BE2C (cell line): ENCODE measurements at regions not wholly inside any gene's neighbourhood (a gene's known extent, or its start where the extent isn't known, plus 50 kb on each side); places are given as distances from the start of the nearest gene placed in this dataset.

Experiments used
- DNase-seq: peaks from one replicate; pipeline ENCODE4 v3.0.0-alpha.2; 2020
- H3K27me3 ChIP-seq: fragments of 250-450 bp; sonication (Bioruptor Pico); 2 replicates; pipeline ENCODE4 v1.5.1; 2020; ENCODE audit warnings: mild to moderate bottlenecking
- H3K36me3 ChIP-seq: fragments of 250-450 bp; sonication (Bioruptor Pico); 2 replicates; pipeline ENCODE4 v1.5.1; 2020; ENCODE audit warnings: mild to moderate bottlenecking
- H3K4me1 ChIP-seq: fragments of 250-450 bp; sonication (Bioruptor Pico); 2 replicates; pipeline ENCODE4 v1.5.1; 2020
- H3K4me3 ChIP-seq: 2 replicates; pipeline ENCODE4 v1.5.1; 2011; ENCODE audit warnings: low read depth, low read length
- H3K9me3 ChIP-seq: fragments of 250-450 bp; sonication (Bioruptor Pico); 2 replicates; pipeline ENCODE4 v1.5.1; 2020
- TF ChIP-seq, protein P1 (sequence below): IDR thresholded peaks from 2 replicates; pipeline ENCODE4 v1.5.1; 2012; ENCODE audit warnings: mild to moderate bottlenecking, low read depth, low read length

DNA sequence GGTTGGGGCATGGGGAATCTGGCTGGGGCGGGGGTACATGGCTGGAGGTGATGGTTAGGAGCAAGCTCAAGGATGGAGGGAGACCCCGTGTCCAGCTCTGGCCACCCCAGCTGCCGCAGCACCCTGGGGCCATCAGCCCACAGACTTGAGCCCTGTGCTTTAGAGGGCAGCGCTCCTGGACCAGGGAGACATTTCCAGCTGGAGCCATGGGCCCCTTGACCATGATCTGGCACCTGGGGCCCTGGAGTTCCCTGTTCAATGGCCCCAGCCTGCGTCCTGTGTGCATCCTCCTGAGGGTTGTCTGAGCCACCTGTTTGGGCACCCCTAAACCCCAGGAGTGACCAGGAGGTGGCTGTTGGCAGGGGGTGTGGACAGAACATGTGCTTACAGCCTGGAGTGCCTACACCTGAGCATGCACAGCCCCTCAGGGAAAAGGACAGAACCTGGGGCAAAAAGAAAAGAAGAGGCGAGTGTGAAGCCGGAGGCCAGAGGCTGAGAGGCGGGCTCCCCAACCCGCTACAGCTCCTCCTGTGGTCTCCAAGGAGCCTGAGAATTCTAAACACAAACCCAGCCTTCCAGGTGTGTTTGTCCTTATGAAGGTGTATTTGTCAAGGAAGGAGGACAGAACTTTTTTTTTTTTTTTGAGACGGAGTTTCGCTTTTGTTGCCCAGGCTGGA, 126.7 kb downstream of the C9orf50 start:
- Histone ChIP-seq H3K4me1 (peaks cover 38% of the 10 kb centered on the region), H3K9me3 (no peaks in the 10 kb centered on the region), H3K27me3 (no peaks in the 10 kb centered on the region), H3K36me3 (no peaks in the 10 kb centered on the region), H3K4me3 (no peak overlapping the region)
- no peak for DNase-seq
- TF ChIP-seq, protein P1, sequence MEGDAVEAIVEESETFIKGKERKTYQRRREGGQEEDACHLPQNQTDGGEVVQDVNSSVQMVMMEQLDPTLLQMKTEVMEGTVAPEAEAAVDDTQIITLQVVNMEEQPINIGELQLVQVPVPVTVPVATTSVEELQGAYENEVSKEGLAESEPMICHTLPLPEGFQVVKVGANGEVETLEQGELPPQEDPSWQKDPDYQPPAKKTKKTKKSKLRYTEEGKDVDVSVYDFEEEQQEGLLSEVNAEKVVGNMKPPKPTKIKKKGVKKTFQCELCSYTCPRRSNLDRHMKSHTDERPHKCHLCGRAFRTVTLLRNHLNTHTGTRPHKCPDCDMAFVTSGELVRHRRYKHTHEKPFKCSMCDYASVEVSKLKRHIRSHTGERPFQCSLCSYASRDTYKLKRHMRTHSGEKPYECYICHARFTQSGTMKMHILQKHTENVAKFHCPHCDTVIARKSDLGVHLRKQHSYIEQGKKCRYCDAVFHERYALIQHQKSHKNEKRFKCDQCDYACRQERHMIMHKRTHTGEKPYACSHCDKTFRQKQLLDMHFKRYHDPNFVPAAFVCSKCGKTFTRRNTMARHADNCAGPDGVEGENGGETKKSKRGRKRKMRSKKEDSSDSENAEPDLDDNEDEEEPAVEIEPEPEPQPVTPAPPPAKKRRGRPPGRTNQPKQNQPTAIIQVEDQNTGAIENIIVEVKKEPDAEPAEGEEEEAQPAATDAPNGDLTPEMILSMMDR: no peak

DNA sequence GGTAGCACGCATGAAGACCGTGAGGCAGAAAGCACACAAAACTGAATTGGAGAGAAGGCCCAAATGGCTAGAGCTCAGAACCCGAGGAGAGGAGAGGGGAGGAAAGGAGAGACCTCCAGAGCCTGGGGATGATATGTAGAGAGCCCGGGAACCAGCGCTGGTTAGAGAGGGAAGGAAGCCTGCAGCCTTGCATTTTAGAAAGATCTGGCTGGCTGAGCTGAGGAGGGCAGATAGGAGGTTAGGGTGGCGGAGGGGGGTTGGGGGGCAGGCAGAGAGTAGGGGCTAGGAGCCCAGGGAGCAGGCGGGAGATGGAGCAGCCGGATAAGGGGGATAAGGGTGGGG, 127.2 kb downstream of the C9orf50 start:
- H3K9me3 ChIP-seq: no peaks in the 10 kb centered on the region
- peaks cover 39% of the 10 kb centered on the region for H3K4me1 ChIP-seq
- no peak overlapping the region for H3K4me3 ChIP-seq
- TF ChIP-seq, protein P1: no peak
- H3K27me3 ChIP-seq: no peaks in the 10 kb centered on the region
- H3K36me3 ChIP-seq: no peaks in the 10 kb centered on the region
- no peak for DNase-seq

DNA sequence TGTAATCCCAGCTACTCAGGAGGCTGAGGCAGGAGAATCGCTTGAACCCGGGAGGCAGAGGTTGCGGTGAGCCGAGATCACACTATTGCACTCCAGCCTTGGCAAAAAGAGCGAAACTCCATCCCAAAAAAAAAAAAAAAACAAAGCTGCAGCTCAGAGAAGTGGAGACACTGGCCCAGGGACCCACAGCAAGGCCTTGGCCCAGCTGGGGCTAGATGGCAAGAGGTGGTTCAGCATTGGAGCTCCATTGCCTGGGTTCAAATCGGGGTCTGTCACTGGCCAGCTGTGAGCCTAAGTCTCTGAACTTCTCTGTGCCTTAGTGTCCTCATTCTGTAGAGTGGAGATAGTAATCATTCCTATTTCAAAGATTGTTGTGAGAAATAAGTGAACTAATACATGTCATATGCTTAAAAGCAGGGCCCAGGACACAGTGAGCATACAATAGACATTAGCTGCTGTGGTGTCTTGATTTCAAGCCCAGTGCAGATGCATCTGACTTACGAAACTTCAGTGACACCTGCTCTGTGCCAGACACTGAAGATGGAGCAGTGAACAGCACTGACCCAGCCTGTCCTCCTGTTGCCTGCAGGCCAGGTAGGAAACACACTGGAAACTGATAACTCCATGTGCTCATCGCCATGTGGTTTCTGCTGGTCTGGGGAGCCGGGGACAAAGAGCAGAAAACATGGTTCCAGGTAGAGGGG, 127.7 kb downstream of the C9orf50 start:
- Histone ChIP-seq H3K9me3 (no peaks in the 10 kb centered on the region), H3K4me3 (no peak overlapping the region), H3K4me1 (peaks cover 35% of the 10 kb centered on the region), H3K27me3 (no peaks in the 10 kb centered on the region), H3K36me3 (no peaks in the 10 kb centered on the region)
- DNase-seq: peak; percentile 40
- TF ChIP-seq, protein P1: no peak

DNA sequence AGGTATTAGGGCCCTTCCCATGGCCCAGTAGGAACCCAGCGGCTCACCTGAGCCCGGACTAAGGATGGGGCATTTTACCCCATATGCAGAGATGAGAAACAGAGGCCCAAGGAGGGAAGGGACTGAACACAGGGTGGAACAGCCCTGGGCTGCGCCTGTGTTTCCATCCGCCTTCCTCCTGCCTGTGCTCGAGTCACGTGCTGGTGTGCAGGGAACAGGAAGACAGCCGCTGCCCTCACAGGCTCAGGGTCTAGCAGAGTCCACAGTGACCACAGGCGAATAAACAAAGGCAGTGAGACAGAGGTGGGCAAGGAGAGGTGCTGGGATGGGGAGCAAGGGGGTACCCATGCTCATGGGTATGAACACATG, 129.4 kb downstream of the C9orf50 start:
- Histone ChIP-seq H3K36me3 (no peaks in the 10 kb centered on the region), H3K9me3 (no peaks in the 10 kb centered on the region), H3K4me3 (no peak overlapping the region), H3K4me1 (peaks cover 42% of the 10 kb centered on the region), H3K27me3 (no peaks in the 10 kb centered on the region)
- TF ChIP-seq, protein P1: no peak
- DNase-seq: no peak

DNA sequence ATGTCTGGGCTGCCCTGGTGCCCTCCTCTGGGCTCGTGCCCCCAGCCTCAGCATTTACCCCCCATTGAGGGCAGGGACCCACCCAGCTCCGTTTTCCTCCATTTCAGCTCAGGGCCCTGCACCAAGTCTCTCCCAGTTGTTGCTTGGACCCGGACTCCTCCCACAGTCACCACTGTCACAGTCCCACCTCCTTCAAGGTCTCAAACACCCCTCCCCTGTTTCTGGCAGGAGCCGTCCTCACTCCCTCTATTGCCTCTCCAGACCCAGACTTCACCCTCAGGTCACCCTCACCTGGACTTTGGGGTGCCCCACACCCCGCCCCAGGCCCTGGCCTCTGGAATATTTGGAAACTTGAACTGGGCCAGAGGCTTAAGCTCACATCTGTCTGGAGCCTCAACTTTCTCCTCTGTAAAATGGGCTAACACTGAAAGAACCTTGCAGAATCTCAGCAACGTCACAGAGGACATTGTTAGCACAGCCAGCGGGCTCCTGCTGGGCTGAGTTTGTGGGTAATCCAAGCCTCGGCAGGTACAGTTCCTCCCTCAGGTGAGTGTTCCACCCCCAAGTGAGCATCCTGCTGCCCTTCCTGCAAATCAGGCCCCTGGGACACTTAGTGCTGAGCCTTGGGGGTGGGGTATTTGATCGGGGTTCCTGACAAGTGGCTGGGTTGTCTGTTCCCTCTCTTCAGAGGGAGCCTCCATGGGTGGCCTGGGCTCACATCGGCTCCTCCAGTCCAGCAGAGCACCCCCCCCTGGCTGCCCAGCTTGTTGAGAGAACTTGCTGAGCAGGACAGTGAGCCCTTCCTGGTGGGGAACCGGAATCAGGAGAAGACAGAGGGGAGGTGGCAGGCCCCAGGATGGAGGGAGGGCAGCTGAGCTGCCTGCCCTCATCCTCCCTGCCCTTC, 130.1 kb downstream of the C9orf50 start:
- Histone ChIP-seq H3K36me3 (no peaks in the 10 kb centered on the region), H3K9me3 (no peaks in the 10 kb centered on the region), H3K4me3 (peak overlapping the region; percentile 53), H3K27me3 (no peaks in the 10 kb centered on the region), H3K4me1 (peaks cover 45% of the 10 kb centered on the region)
- TF ChIP-seq, protein P1: no peak
- no peak for DNase-seq
